ENCODE measurements at regions not wholly inside any gene's neighbourhood (a gene's known extent, or its start where the extent isn't known, plus 50 kb on each side); places are given as distances from the start of the nearest gene placed in this dataset.
"Not testable (repeated sequence)": the region's sequence is repeated elsewhere in the genome, so short reads cannot be mapped to it uniquely, and the experiment has no call there.

- no peak for DNase-seq
Observed at GRCh38 chr3:25844891-25845290, 55.0 kb downstream of the OXSM start.

- DNase-seq = no peak
Observed at GRCh38 chr3:25846282-25846681, 56.4 kb downstream of the OXSM start.

DNA sequence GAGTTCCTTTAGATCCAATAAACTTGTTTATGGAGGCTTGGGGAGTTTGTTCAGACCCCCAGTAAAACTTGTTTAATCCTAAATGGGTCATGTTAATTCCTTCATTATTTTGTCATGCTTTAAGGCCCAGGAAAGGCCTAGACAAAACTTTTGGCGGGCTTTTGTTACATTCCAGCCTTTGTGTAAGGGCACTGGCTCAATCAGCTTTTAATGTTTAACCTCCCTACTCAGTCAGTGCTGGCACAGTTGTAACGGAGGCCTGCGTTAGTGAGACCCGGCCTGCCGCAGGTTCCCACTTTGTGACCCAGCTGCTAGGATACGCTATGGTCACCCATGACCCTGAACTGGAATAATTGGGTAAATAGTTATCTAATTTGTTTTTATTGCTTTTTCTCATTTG lies 59.2 kb downstream of the OXSM start:
- no peak for DNase-seq

- no peak for DNase-seq
Observed at GRCh38 chr3:25849641-25850385, 59.9 kb downstream of the OXSM start.

DNA sequence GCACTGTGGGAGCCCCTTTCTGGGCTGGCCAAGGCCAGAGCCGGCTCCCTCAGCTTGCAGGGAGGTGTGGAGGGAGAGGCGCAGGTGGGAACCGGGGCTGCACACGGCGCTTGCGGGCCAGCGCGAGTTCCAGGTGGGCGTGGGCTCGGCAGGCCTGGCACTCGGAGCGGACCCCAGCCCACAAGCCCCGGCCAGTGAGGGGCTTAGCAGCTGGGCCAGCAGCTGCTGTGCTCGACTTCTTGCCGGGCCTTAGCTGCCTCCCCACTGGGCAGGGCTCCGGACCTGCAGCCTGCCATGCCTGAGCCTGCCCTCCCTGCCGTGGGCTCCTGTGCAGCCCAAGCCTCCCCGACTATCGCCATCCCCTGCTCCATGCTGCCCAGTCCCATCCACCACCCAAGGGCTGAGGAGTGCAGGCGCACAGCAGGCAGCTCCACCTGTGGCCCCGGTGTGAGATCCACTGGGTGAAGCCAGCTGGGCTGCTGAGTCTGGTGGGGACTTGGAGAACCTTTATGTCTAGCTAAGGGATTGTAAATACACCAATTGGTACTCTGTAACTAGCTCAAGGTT lies 61.9 kb downstream of the OXSM start:
- DNase-seq = not testable (repeated sequence)

- DNase-seq = no peak
Observed at GRCh38 chr3:25854214-25854613, 64.3 kb downstream of the OXSM start.

GRCh38 chr3:25854635-25855034 lies 64.7 kb downstream of the OXSM start:
- DNase-seq = no peak

DNA sequence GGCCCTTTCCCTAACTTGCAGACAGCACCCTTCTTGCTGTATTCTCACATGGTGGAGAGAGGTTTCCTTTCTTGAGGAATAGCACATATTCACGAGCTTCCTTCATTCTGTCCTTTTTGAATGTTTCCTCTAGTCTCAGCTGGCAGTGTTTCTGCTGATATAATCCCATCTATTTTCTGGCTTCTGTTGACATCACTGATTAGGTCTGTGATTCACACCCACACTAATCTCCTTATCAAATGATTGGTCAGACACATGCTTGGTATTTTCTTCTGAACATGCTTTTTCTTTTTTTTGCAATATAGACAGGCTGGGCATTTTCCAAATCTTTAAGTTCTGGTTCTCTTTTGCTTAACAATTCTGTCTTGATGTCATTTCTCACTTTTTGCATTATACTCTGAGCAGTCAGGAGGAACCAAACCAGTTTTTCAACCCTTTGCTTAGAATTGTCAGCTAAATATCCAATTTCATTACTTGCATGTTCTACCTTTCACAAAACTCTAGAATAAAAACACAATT lies 65.4 kb downstream of the OXSM start:
- DNase-seq = no peak

- peak; percentile 61 for DNase-seq
Observed at GRCh38 chr3:25856902-25857518, 67.1 kb downstream of the OXSM start.

- DNase-seq = no peak
Observed at GRCh38 chr3:25861566-25861965, 71.7 kb downstream of the OXSM start.

DNA sequence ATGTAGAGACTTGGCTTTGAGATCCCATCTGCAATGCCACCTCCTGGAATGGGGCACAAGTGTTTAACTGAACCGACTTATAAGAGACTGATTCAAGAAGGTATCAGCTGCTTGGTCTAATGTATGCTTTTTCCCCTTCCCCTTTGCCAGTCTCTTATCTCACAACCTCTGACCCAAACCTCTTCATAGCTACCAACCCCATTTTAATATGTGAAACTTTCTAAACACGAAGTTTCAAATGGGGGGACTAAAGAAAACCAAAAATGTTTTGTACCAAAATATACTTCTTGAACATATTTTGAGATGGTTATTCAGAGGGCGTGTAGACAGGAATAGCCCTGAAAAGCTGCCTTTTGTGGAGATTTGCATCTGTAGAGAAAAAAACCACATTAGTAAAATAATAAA lies 73.1 kb downstream of the OXSM start:
- DNase-seq = no peak

DNA sequence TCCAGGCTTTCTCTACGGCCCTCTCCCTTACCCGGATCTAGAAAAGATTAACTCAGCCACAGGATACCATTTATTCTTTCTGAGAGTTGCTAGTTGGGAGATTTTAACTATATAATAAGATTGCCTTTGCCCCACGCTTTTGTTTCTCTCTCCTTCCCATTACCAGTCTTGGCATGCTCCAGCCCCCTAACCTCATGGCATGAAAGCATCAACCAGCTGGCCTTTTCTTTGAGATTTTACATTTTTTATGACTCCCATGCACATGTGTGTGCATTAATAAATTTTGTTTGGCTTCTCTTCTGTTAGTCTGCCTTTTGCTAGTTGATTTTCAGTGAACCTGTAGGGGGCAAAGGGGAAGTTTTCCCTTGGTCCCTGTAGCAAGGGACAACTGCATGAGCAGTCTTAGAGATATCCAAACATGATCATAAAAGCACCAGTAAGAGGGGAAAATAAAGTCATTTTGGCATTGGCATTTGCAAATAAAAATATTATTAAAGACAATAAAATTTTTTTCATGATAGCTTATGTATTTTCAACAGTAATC lies 73.6 kb downstream of the OXSM start:
- DNase-seq = no peak

- no peak for DNase-seq
Observed at GRCh38 chr3:25870452-25870851, 80.6 kb downstream of the OXSM start.

DNA sequence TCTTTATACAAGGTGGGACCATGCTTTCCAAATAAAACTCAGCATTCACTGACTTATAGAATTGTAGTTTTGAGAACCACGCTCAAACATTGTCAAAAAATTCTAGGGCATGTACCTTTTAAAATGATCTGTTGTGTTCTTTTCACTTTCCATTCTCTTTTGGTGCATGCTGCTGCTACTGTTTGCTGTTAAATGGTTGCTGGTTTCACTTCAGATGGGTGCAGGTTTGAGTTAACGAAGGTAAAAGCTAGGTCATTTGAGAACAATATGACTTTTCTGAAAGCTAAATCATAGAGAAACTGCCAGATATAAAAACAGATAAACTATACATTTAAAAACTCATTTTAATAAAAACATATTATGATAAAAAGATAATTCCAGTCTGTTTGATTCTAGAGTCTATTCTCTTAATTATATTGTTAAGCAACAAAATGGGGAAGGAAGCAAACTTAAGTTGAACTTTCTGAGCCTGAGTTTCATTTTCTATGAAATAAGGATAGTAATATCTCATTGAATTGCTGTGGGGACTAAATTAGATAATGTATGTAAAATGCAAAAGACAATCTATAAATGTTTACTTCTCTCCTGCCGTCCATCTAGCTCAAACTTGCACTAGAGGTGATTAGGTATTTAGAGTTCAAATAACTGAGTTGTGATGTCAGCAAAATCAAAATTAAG lies 82.4 kb downstream of the OXSM start:
- DNase-seq = no peak

DNA sequence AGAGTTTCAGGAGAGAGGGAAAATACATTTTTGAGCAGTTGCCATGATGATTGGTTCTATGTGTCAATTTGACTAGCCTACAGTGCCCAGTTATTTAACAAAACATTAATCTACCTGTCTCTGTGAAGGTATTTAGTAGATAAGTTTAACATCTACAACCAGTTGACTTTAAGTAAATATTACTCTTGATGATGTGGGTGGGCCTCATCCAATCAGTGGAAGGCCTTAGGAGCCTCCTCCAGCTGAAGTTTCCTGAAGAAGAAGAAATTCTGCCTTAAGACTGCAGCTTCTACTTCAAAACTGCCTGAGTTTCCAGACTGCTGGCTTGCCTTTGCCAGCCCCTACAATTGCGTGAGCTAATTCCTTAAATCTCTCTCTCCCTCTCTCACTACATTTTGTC lies 93.6 kb downstream of the OXSM start:
- DNase-seq = no peak

DNA sequence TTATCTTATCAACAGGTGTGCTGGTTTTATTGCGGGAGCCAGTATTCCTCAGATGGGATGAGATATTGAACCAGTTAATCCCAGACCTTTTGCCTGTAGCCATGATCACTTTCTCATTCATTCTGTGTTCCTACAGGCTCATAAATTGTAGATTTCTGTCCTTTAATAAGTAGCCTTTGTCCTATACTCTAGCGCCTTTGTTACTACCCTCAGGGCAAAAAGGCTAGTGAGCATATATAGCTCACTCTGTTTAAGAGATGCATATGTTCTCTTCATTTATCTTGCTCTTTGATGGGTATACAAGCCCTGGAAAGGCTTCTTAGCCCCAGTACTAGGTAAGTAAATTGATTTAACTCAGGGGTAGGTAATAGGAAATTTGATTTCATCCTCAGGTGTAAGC lies 95.1 kb downstream of the OXSM start:
- DNase-seq = no peak

- DNase-seq = no peak
Observed at GRCh38 chr3:25885544-25885943, 95.7 kb downstream of the OXSM start.

DNA sequence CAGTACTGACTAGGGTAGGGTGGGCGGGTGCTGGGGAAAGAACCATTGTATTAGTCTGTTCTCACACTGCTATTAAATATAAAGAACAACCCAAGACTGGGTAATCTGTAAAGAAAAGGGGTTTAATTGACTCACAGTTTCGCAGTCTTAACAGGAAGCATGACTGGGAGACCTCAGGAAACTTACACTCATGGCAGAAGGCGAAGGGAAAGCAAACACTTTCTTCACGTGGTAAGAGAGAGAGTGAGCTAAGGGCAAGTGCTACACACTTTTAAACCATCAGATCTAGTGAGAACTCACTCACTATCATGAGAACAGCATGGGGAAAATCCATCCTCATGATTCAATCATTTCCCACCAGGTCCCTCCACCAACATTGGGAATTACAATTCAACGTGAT lies 98.0 kb downstream of the OXSM start:
- no peak for DNase-seq

- DNase-seq = no peak
Observed at GRCh38 chr3:25888892-25889524, 99.1 kb downstream of the OXSM start.

GRCh38 chr3:25889525-25889917 lies 99.6 kb downstream of the OXSM start:
- DNase-seq = no peak

DNA sequence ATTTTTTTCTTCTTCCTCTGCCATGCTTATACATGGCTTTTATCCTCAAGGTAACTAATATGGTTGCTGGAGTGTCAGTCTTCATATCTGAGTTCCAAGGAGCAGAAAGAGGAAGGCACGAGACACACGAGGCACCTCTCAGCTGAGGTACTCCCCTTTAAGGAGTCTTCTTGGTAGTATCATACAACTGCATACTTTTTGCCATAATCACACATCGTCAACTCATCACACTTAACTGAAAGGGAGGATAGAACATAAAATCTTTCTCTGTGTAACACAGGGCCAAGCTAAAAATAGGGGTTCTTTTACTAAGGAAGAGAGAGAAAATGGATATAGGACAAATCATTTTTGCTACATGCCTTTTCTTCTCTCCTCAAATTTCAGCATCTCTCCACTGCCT lies 104.2 kb downstream of the OXSM start:
- DNase-seq = no peak

DNA sequence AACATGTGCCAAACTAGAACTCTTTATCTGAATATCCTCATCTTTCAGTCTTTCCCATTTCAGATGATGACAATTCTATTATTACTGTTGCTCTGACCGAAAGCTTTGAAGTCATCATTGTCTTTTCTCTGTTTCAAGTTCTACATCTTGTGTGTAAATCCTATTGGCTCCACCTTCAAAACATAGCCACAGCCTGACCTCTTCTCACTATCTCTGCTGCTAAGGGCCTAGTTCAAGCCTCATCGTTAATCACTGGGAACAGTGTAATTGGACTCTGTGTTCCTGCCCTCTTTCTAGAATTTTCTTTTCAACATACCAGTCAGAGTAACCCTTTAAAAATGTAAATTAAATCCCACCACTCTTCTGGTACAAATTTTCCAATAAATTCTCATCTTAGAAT lies 105.1 kb downstream of the OXSM start:
- no peak for DNase-seq

GRCh38 chr3:25895443-25895842 lies 105.6 kb downstream of the OXSM start:
- DNase-seq = no peak

Measured in CD4-positive, alpha-beta T cell treated with Interleukin-4 for 4 hours (primary cell).